ENCODE measurements at regions not wholly inside any gene's neighbourhood (a gene's known extent, or its start where the extent isn't known, plus 50 kb on each side); places are given as distances from the start of the nearest gene placed in this dataset.

GRCh38 chr12:115206801-115207200, 522.8 kb upstream of the TBX3 start:
- Histone ChIP-seq H3K27ac (ENCODE audit: low read depth in 2 of 2, low read length in 1 of 2) (no peak overlapping the region), H3K9me3 (no peaks in the 10 kb centered on the region), H3K79me2 (ENCODE audit: insufficient read depth) (no peaks in the 10 kb centered on the region), H3F3A (replicated peaks; ENCODE audit: insufficient read depth) (no peaks in the 10 kb centered on the region), H3K4me1 (ENCODE audit: control insufficient read depth in 1 of 2, insufficient read depth in 2 of 2, low read depth in 1 of 2, low read length in 1 of 2) (peaks cover 0 to 8% of the 10 kb centered on the region in 2 experiments; a peak in 1 of 4 replicates), H3K9me2 (no peaks in the 10 kb centered on the region), H3K4me2 (no peak overlapping the region), H3K4me3 (ENCODE audit: low read depth in 2 of 2, low read length in 1 of 2) (no peak overlapping the region), H3K36me3 (replicated peaks in 1 of 2; ENCODE audit: control insufficient read depth in 1 of 2, insufficient read depth in 2 of 2, low read length in 1 of 2) (no peaks in the 10 kb centered on the region), H3K9ac (no peak overlapping the region), H4K20me1 (ENCODE audit: insufficient read depth) (no peaks in the 10 kb centered on the region), H2AFZ (ENCODE audit: low read depth) (no peak overlapping the region), H3K27me3 (ENCODE audit: insufficient read depth) (no peaks in the 10 kb centered on the region)
- WGBS (ENCODE audit: low lambda C conversion rate) = 88% methylated on average over 5 of the region's 5 CpGs
- ChIA-PET CTCF (no interaction called here), POLR2A (no interaction called here)
- no peak for DNase-seq
- TF ChIP-seq ZBTB33 (IDR thresholded peaks at IDR 0.05; ENCODE audit: borderline replicate concordance, low read depth) (no peak), CHD2 (IDR thresholded peaks at IDR 0.05; ENCODE audit: low read length, partially characterized antibody) (no peak), REST (IDR thresholded peaks at IDR 0.05; ENCODE audit: low read depth, low read length) (no peak)

- no peak overlapping the region for H2AFZ ChIP-seq (ENCODE audit: low read depth)
- WGBS (ENCODE audit: low lambda C conversion rate) = 56% methylated on average over 6 of the region's 6 CpGs
- ChIA-PET CTCF (no interaction called here), POLR2A (no interaction called here)
- TF ChIP-seq EZH2phosphoT487 (IDR thresholded peaks at IDR 0.05; ENCODE audit: borderline replicate concordance, low read depth) (no peak), USF1 (IDR thresholded peaks at IDR 0.05; ENCODE audit: borderline replicate concordance, low read depth) (no peak), SIN3A (IDR thresholded peaks at IDR 0.05; ENCODE audit: borderline replicate concordance, low read depth, low read length) (no peak), JUND (IDR thresholded peaks at IDR 0.05) (no peak)
- no peaks in the 10 kb centered on the region for H4K20me1 ChIP-seq (ENCODE audit: insufficient read depth)
- no peaks in the 10 kb centered on the region for H3K9me2 ChIP-seq
- H3K4me3 ChIP-seq (ENCODE audit: low read depth in 2 of 2, low read length in 1 of 2) = no peak overlapping the region
- H3K9ac ChIP-seq = no peak overlapping the region
- no peaks in the 10 kb centered on the region for H3K36me3 ChIP-seq (replicated peaks in 1 of 2; ENCODE audit: control insufficient read depth in 1 of 2, insufficient read depth in 2 of 2, low read length in 1 of 2)
- H3K79me2 ChIP-seq (ENCODE audit: insufficient read depth) = no peaks in the 10 kb centered on the region
- H3K27ac ChIP-seq (ENCODE audit: low read depth in 2 of 2, low read length in 1 of 2) = no peak overlapping the region
- no peak overlapping the region for H3K4me2 ChIP-seq
- H3F3A ChIP-seq (replicated peaks; ENCODE audit: insufficient read depth) = no peaks in the 10 kb centered on the region
- peaks cover 0 to 8% of the 10 kb centered on the region in 2 experiments; a peak in 1 of 4 replicates for H3K4me1 ChIP-seq (ENCODE audit: control insufficient read depth in 1 of 2, insufficient read depth in 2 of 2, low read depth in 1 of 2, low read length in 1 of 2)
- H3K9me3 ChIP-seq = no peaks in the 10 kb centered on the region
- no peaks in the 10 kb centered on the region for H3K27me3 ChIP-seq (ENCODE audit: insufficient read depth)
- no peak for DNase-seq
Measured at GRCh38 chr12:115205755-115206308, 521.9 kb upstream of the TBX3 start.

All from SK-N-SH (cell line).